ENCODE measurements at regions not wholly inside any gene's neighbourhood (a gene's known extent, or its start where the extent isn't known, plus 50 kb on each side); places are given as distances from the start of the nearest gene placed in this dataset.

- no peak for TF ChIP-seq CTCF (IDR thresholded peaks at IDR 0.05 in 8 of 11, conservative IDR thresholded peaks at IDR 0.05 in 3 of 11)
- no peak for TF ChIP-seq POLR2A (IDR thresholded peaks at IDR 0.05)
These were observed 213.8 kb upstream of the CST7 start for GRCh38 chr20:24735263-24735662.
